SJSA1 (cell line): ENCODE measurements at regions not wholly inside any gene's neighbourhood (a gene's known extent, or its start where the extent isn't known, plus 50 kb on each side); places are given as distances from the start of the nearest gene placed in this dataset.

Experiments used
- DNase-seq, 2 experiments: peaks; one replicate each; pipeline ENCODE4 v3.0.0-alpha.2; 2015 to 2020; ENCODE audit warnings: low spot score in 2 of 2, low read depth in 1 of 2
- H3K27ac ChIP-seq: fragments of 250-450 bp; sonication (Bioruptor Pico); 2 replicates; pipeline ENCODE4 v1.5.1; 2020; ENCODE audit warnings: mild to moderate bottlenecking, moderate library complexity
- H3K27me3 ChIP-seq: fragments of 250-450 bp; sonication (Bioruptor Pico); replicated peaks from 2 replicates; pipeline ENCODE4 v1.5.1; 2020; ENCODE audit warnings: mild to moderate bottlenecking, moderate library complexity
- H3K36me3 ChIP-seq: fragments of 250-450 bp; sonication (Bioruptor Pico); 2 replicates; pipeline ENCODE4 v1.5.1; 2020; ENCODE audit warnings: mild to moderate bottlenecking
- H3K4me1 ChIP-seq: fragments of 250-450 bp; sonication (Bioruptor Pico); replicated peaks from 2 replicates; pipeline ENCODE4 v1.6.1; 2021; ENCODE audit warnings: mild to moderate bottlenecking
- H3K4me3 ChIP-seq: fragments of 250-450 bp; sonication (Bioruptor Pico); 2 replicates; pipeline ENCODE4 v1.5.1; 2020; ENCODE audit warnings: mild to moderate bottlenecking
- H3K9me3 ChIP-seq: fragments of 250-450 bp; sonication (Bioruptor Pico); replicated peaks from 2 replicates; pipeline ENCODE4 v1.5.1; 2020; ENCODE audit warnings: mild to moderate bottlenecking

- no peak overlapping the region for H3K4me3 ChIP-seq
- no peaks in the 10 kb centered on the region for H3K4me1 ChIP-seq
- no peak overlapping the region for H3K27ac ChIP-seq
- no peaks in the 10 kb centered on the region for H3K36me3 ChIP-seq
- DNase-seq: no peak
- no peaks in the 10 kb centered on the region for H3K9me3 ChIP-seq
- H3K27me3 ChIP-seq: no peaks in the 10 kb centered on the region
Measured at GRCh38 chr13:73413656-73414055, 354.9 kb downstream of the KLF5 start.

GRCh38 chr13:73412933-73413332 lies 354.1 kb downstream of the KLF5 start:
- H3K27ac ChIP-seq: no peak overlapping the region
- no peak overlapping the region for H3K4me3 ChIP-seq
- no peaks in the 10 kb centered on the region for H3K36me3 ChIP-seq
- no peaks in the 10 kb centered on the region for H3K9me3 ChIP-seq
- no peaks in the 10 kb centered on the region for H3K4me1 ChIP-seq
- H3K27me3 ChIP-seq: no peaks in the 10 kb centered on the region
- no peak for DNase-seq

GRCh38 chr13:73411067-73411809 lies 352.4 kb downstream of the KLF5 start:
- Histone ChIP-seq H3K27ac (no peak overlapping the region), H3K36me3 (no peaks in the 10 kb centered on the region), H3K4me3 (no peak overlapping the region), H3K9me3 (no peaks in the 10 kb centered on the region), H3K4me1 (no peaks in the 10 kb centered on the region), H3K27me3 (no peaks in the 10 kb centered on the region)
- DNase-seq: no peak

- DNase-seq: no peak
- Histone ChIP-seq H3K4me3 (no peak overlapping the region), H3K4me1 (no peaks in the 10 kb centered on the region), H3K27ac (no peak overlapping the region), H3K27me3 (no peaks in the 10 kb centered on the region), H3K36me3 (no peaks in the 10 kb centered on the region), H3K9me3 (no peaks in the 10 kb centered on the region)
Measured at GRCh38 chr13:73406454-73406853, 347.6 kb downstream of the KLF5 start.

- Histone ChIP-seq H3K4me3 (no peak overlapping the region), H3K36me3 (no peaks in the 10 kb centered on the region)
Measured at GRCh38 chr13:73404581-73404980, 345.8 kb downstream of the KLF5 start.

GRCh38 chr13:73403355-73404120 lies 344.7 kb downstream of the KLF5 start:
- Histone ChIP-seq H3K4me1 (no peaks in the 10 kb centered on the region), H3K4me3 (no peak overlapping the region), H3K27ac (no peak overlapping the region), H3K36me3 (no peaks in the 10 kb centered on the region), H3K27me3 (no peaks in the 10 kb centered on the region), H3K9me3 (no peaks in the 10 kb centered on the region)
- no peak for DNase-seq

More at GRCh38 chr13:73404581-73404980, 345.8 kb downstream of the KLF5 start:
- H3K27ac ChIP-seq: no peak overlapping the region
- DNase-seq: no peak
- no peaks in the 10 kb centered on the region for H3K9me3 ChIP-seq
- no peaks in the 10 kb centered on the region for H3K4me1 ChIP-seq
- no peaks in the 10 kb centered on the region for H3K27me3 ChIP-seq

- no peak overlapping the region for H3K4me3 ChIP-seq
- no peaks in the 10 kb centered on the region for H3K9me3 ChIP-seq
- no peaks in the 10 kb centered on the region for H3K36me3 ChIP-seq
- H3K27me3 ChIP-seq: no peaks in the 10 kb centered on the region
- DNase-seq: no peak
- no peak overlapping the region for H3K27ac ChIP-seq
- H3K4me1 ChIP-seq: no peaks in the 10 kb centered on the region
Measured at GRCh38 chr13:73401769-73402168, 343.0 kb downstream of the KLF5 start.

GRCh38 chr13:73399347-73400216 lies 340.8 kb downstream of the KLF5 start:
- no peaks in the 10 kb centered on the region for H3K4me1 ChIP-seq
- no peak overlapping the region for H3K4me3 ChIP-seq
- H3K36me3 ChIP-seq: no peaks in the 10 kb centered on the region
- H3K27ac ChIP-seq: no peak overlapping the region
- no peak for DNase-seq
- no peaks in the 10 kb centered on the region for H3K27me3 ChIP-seq
- H3K9me3 ChIP-seq: no peaks in the 10 kb centered on the region

- Histone ChIP-seq H3K36me3 (no peaks in the 10 kb centered on the region), H3K9me3 (no peaks in the 10 kb centered on the region), H3K4me1 (no peaks in the 10 kb centered on the region), H3K4me3 (no peak overlapping the region), H3K27me3 (no peaks in the 10 kb centered on the region), H3K27ac (no peak overlapping the region)
- DNase-seq: no peak
Measured at GRCh38 chr13:73397496-73398305, 338.9 kb downstream of the KLF5 start.

GRCh38 chr13:73394066-73394465 lies 335.3 kb downstream of the KLF5 start:
- Histone ChIP-seq H3K27me3 (no peaks in the 10 kb centered on the region), H3K36me3 (no peaks in the 10 kb centered on the region), H3K27ac (no peak overlapping the region), H3K4me3 (no peak overlapping the region), H3K4me1 (no peaks in the 10 kb centered on the region), H3K9me3 (no peaks in the 10 kb centered on the region)
- DNase-seq: no peak

- no peaks in the 10 kb centered on the region for H3K27me3 ChIP-seq
- no peaks in the 10 kb centered on the region for H3K4me1 ChIP-seq
- no peaks in the 10 kb centered on the region for H3K36me3 ChIP-seq
- no peak overlapping the region for H3K4me3 ChIP-seq
- no peak overlapping the region for H3K27ac ChIP-seq
- H3K9me3 ChIP-seq: no peaks in the 10 kb centered on the region
- no peak for DNase-seq
Measured at GRCh38 chr13:73390100-73390499, 331.3 kb downstream of the KLF5 start.

- H3K4me3 ChIP-seq: no peak overlapping the region
- H3K4me1 ChIP-seq: no peaks in the 10 kb centered on the region
- H3K9me3 ChIP-seq: no peaks in the 10 kb centered on the region
- H3K27ac ChIP-seq: no peak overlapping the region
- DNase-seq: no peak
- H3K27me3 ChIP-seq: no peaks in the 10 kb centered on the region
- H3K36me3 ChIP-seq: no peaks in the 10 kb centered on the region
Measured at GRCh38 chr13:73388586-73388985, 329.8 kb downstream of the KLF5 start.

GRCh38 chr13:73387318-73387717 lies 328.5 kb downstream of the KLF5 start:
- no peaks in the 10 kb centered on the region for H3K27me3 ChIP-seq
- no peak for DNase-seq
- H3K27ac ChIP-seq: no peak overlapping the region
- H3K9me3 ChIP-seq: no peaks in the 10 kb centered on the region
- H3K36me3 ChIP-seq: no peaks in the 10 kb centered on the region
- H3K4me1 ChIP-seq: no peaks in the 10 kb centered on the region
- H3K4me3 ChIP-seq: no peak overlapping the region
